ENCODE measurements at regions not wholly inside any gene's neighbourhood (a gene's known extent, or its start where the extent isn't known, plus 50 kb on each side); places are given as distances from the start of the nearest gene placed in this dataset.

- H3K4me3 ChIP-seq (ENCODE audit: low read depth, low read length) = no peak overlapping the region
- peak; percentile 34 for DNase-seq (ENCODE audit: low read depth)
- TF ChIP-seq, protein P1, sequence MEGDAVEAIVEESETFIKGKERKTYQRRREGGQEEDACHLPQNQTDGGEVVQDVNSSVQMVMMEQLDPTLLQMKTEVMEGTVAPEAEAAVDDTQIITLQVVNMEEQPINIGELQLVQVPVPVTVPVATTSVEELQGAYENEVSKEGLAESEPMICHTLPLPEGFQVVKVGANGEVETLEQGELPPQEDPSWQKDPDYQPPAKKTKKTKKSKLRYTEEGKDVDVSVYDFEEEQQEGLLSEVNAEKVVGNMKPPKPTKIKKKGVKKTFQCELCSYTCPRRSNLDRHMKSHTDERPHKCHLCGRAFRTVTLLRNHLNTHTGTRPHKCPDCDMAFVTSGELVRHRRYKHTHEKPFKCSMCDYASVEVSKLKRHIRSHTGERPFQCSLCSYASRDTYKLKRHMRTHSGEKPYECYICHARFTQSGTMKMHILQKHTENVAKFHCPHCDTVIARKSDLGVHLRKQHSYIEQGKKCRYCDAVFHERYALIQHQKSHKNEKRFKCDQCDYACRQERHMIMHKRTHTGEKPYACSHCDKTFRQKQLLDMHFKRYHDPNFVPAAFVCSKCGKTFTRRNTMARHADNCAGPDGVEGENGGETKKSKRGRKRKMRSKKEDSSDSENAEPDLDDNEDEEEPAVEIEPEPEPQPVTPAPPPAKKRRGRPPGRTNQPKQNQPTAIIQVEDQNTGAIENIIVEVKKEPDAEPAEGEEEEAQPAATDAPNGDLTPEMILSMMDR (IDR thresholded peaks at IDR 0.05; ENCODE audit: insufficient read depth, low read depth, low read length) = no peak
Measured at GRCh38 chr1:224867715-224868114, 61.8 kb upstream of the DNAH14 start.

GRCh38 chr1:224872832-224873433 is 56.5 kb upstream of the DNAH14 start:
- no peak overlapping the region for H3K4me3 ChIP-seq (ENCODE audit: low read depth, low read length)
- TF ChIP-seq, protein P1 (IDR thresholded peaks at IDR 0.05; ENCODE audit: insufficient read depth, low read depth, low read length) = no peak
- DNase-seq (ENCODE audit: low read depth) = no peak

DNA sequence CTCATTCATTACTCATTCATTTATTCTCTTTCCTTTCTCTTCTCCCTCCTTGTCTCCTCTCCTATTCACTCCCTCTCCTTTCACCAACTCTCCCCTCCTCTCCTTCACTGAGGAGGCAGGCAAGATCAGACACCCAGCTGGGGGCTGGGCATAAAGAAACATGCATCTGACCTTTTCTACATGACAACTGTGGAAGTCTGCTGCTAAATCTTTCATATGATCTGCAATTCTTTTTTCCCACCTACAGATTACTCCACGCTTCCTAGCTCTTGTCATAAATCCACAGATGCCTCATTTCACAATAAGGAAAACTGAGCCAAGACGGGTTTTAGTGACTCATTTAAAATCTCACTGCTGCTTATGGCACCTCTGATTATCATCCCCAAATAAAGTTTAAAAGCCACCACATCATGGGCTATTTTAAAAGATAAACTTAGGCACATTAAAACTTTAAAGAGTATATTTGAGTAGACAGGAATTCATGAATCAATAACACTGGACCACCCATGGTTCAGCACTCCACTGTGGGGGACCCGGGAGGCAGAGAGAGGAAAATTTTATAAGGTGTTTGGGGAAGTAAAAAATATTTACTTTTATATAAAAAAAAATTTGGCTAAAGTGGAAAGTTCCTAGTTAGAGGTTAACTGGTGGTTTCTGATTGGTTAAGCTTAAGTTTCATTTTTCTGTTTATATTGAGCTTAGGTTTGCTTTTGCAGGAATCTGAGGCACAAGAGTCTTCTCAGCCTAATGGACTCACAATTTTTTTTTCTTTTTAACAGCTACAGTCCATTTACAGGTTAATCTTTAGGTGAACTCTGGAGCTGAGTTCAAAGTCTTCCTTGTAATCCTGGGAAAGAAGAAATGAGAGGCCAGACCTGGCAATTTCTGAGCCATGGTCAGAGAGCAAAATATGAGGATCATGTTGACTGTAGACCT is 55.8 kb upstream of the DNAH14 start:
- TF ChIP-seq, protein P1 (IDR thresholded peaks at IDR 0.05; ENCODE audit: insufficient read depth, low read depth, low read length) = no peak
- no peak overlapping the region for H3K4me3 ChIP-seq (ENCODE audit: low read depth, low read length)
- peak; percentile 87 for DNase-seq (ENCODE audit: low read depth)

DNA sequence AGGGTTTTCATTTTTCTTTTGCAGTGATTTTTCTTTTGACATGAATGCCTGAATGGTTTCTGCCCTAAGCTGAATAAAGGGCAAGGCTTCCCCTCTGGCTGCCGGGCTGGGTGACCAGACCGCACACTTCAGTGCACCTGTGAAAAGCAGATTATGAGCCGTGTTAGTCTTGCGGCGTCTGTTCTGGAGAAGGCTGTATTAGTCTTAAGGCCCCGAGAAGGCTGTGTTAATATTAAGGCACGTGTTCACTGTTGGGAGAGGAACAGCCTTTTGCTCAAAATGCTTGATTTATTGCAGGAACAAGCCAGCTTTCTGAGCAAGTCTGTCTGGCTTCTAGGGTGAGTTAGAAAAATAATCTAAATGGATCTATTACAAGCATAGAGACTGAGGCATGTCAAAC is 54.7 kb upstream of the DNAH14 start:
- DNase-seq (ENCODE audit: low read depth) = no peak
- no peak overlapping the region for H3K4me3 ChIP-seq (ENCODE audit: low read depth, low read length)
- TF ChIP-seq, protein P1 (IDR thresholded peaks at IDR 0.05; ENCODE audit: insufficient read depth, low read depth, low read length) = no peak

- H3K4me3 ChIP-seq (ENCODE audit: low read depth, low read length) = no peak overlapping the region
- TF ChIP-seq, protein P1 (IDR thresholded peaks at IDR 0.05; ENCODE audit: insufficient read depth, low read depth, low read length) = no peak
- DNase-seq (ENCODE audit: low read depth) = peak; percentile 53
Measured at GRCh38 chr1:224879162-224879803, 50.2 kb upstream of the DNAH14 start.

All from fibroblast of villous mesenchyme (primary cell).